Effector memory CD4-positive, alpha-beta T cell (primary cell): ENCODE measurements at regions not wholly inside any gene's neighbourhood (a gene's known extent, or its start where the extent isn't known, plus 50 kb on each side); places are given as distances from the start of the nearest gene placed in this dataset.

Experiments
- DNase-seq, 3 donors: peaks; one replicate each; pipeline ENCODE4 v3.0.0-alpha.2; 2020
- H3K27ac ChIP-seq: 2 replicates; pipeline ENCODE4 v1.7.0; 2013; ENCODE audit warnings: mild to moderate bottlenecking, low read length, moderate library complexity; ENCODE audit not compliant: insufficient read depth, poor library complexity, severe bottlenecking
- H3K27me3 ChIP-seq: replicated peaks from 2 replicates; pipeline ENCODE4 v1.7.0; 2013; ENCODE audit warnings: mild to moderate bottlenecking, low read length; ENCODE audit not compliant: insufficient read depth, control insufficient read depth, poor library complexity, severe bottlenecking
- H3K36me3 ChIP-seq: 2 replicates; pipeline ENCODE4 v1.7.0; 2013; ENCODE audit warnings: mild to moderate bottlenecking, low read length, moderate library complexity; ENCODE audit not compliant: control insufficient read depth, insufficient read depth
- H3K4me1 ChIP-seq: 2 replicates; pipeline ENCODE4 v1.7.0; 2013; ENCODE audit warnings: low read length, mild to moderate bottlenecking; ENCODE audit not compliant: control insufficient read depth, insufficient read depth, poor library complexity, severe bottlenecking
- H3K4me3 ChIP-seq: 2 replicates; pipeline ENCODE4 v1.7.0; 2013; ENCODE audit warnings: low read length, low read depth, mild to moderate bottlenecking; ENCODE audit not compliant: insufficient read depth, poor library complexity, severe bottlenecking
- H3K9me3 ChIP-seq: 2 replicates; pipeline ENCODE4 v1.7.0; 2013; ENCODE audit warnings: mild to moderate bottlenecking, low read length, moderate library complexity; ENCODE audit not compliant: control insufficient read depth

- no peaks in the 10 kb centered on the region for H3K9me3 ChIP-seq
Observed at GRCh38 chr18:51437280-51438271, 240.1 kb upstream of the MEX3C start.

GRCh38 chr18:51438797-51439350, 241.4 kb upstream of the MEX3C start:
- Histone ChIP-seq H3K4me1 (no peaks in the 10 kb centered on the region), H3K9me3 (no peaks in the 10 kb centered on the region), H3K27me3 (no peaks in the 10 kb centered on the region), H3K4me3 (no peak overlapping the region), H3K27ac (no peak overlapping the region), H3K36me3 (no peaks in the 10 kb centered on the region)
- DNase-seq, result no peak

More at GRCh38 chr18:51437280-51438271, 240.1 kb upstream of the MEX3C start:
- Histone ChIP-seq H3K27ac (no peak overlapping the region), H3K27me3 (no peaks in the 10 kb centered on the region), H3K4me3 (no peak overlapping the region), H3K36me3 (no peaks in the 10 kb centered on the region), H3K4me1 (no peaks in the 10 kb centered on the region)
- no peak for DNase-seq

- H3K4me3 ChIP-seq, result no peak overlapping the region
- H3K9me3 ChIP-seq, result no peaks in the 10 kb centered on the region
- no peak overlapping the region for H3K27ac ChIP-seq
- H3K4me1 ChIP-seq, result no peaks in the 10 kb centered on the region
- H3K27me3 ChIP-seq, result no peaks in the 10 kb centered on the region
- no peaks in the 10 kb centered on the region for H3K36me3 ChIP-seq
- no peak for DNase-seq
Observed at GRCh38 chr18:51442012-51442411, 244.5 kb upstream of the MEX3C start.

DNA sequence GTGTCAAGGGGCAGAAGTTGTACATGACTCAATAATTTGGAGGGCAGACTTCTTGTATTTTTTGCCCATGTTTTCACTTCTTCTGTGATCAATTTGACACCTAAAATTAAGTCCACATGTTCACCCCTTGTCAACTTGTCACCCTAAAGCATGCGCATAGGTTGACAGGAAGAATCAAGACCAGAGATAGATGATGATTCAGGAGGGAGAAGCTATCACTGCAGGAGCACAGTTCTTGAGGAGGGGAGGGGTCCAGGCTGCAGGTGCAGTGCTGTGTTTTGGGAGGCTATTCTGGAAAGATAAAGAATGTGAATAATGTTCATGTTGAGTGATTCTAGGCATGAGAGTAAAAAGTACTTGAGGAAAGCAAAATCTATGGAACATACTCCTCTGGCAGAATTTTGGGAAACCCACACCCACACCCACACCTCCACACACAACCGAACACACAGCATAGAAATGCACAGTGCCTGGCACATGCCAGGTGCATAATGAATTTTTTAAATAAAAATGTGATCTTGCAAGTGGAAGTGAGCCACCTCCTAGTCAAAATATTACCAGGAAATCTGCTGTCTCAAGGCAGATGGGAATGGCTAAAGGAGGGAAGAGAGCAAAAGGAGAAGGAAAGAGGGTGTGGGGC, 249.2 kb upstream of the MEX3C start:
- no peaks in the 10 kb centered on the region for H3K4me1 ChIP-seq
- H3K36me3 ChIP-seq, result no peaks in the 10 kb centered on the region
- no peaks in the 10 kb centered on the region for H3K9me3 ChIP-seq
- no peak for DNase-seq
- H3K4me3 ChIP-seq, result no peak overlapping the region
- H3K27me3 ChIP-seq, result no peaks in the 10 kb centered on the region
- H3K27ac ChIP-seq, result no peak overlapping the region

DNA sequence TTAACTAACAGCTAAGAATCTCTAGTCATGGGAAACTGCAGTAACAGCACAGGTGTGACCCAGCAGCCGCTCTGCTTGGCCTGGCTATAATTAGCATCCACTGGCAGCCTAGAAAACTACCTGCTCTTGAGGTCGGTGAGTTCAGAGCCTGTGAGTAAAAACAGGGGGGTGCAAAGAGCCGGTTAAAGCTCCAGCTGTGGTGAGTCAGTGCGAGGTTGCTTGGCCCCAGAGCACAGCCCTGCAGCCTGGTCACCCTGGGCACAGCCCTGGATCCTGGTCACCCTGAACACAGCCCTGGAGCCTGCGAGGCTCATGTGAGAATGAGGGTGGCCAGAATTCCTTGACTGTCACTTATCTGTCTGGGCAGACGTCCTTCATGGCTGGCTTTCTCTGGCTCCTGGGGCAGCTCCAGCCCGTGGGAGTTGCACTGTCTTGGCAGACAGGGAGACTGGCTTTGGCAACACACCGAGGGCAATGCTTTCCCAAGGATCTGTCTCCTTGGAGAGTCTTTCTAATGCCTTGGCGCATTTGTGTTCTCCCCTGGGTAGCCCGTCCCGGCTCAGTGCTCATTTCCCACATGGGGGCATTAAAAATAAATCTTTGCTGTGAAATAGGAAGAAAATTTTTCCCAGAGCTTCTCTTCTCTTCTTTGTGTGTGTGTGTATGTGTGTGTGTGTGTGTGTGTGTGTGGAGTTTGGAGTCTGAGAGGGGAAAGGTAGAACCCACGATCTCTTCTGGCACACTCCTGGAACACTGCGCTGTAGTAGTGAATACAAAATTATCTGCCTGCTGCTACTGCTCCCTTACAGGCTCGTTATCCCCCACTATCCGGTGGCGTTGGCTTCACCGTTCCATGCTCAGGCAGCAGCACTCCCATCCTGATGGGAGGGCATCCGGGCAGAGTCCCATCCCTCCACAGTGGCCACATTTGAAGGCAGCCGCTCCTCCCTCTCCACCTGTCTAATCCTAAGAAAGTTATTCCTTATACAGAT, 250.2 kb upstream of the MEX3C start:
- no peak for DNase-seq
- no peaks in the 10 kb centered on the region for H3K4me1 ChIP-seq
- no peak overlapping the region for H3K27ac ChIP-seq
- no peaks in the 10 kb centered on the region for H3K27me3 ChIP-seq
- no peak overlapping the region for H3K4me3 ChIP-seq
- H3K9me3 ChIP-seq, result no peaks in the 10 kb centered on the region
- H3K36me3 ChIP-seq, result no peaks in the 10 kb centered on the region

DNA sequence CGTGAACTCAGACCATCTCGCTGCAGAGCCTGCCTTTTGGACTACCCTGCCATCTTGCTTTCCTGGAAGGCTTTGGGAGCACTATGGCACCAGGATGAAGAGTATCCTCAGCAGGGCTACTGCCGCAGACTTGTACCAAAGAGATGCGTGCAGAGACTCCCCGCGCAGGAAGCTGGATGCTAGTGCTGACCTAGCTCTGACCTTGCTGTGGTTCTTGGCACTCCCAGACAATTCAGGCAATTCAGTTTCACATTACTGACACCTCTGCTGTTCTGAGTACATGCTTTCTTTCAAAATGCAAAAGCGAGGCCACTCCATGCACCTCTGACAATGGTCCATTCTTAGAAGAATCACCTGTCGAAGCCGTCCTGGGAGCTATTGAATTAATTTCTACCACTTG, 251.5 kb upstream of the MEX3C start:
- Histone ChIP-seq H3K36me3 (no peaks in the 10 kb centered on the region), H3K27ac (no peak overlapping the region), H3K27me3 (no peaks in the 10 kb centered on the region), H3K4me3 (no peak overlapping the region), H3K9me3 (no peaks in the 10 kb centered on the region), H3K4me1 (no peaks in the 10 kb centered on the region)
- DNase-seq, result no peak

DNA sequence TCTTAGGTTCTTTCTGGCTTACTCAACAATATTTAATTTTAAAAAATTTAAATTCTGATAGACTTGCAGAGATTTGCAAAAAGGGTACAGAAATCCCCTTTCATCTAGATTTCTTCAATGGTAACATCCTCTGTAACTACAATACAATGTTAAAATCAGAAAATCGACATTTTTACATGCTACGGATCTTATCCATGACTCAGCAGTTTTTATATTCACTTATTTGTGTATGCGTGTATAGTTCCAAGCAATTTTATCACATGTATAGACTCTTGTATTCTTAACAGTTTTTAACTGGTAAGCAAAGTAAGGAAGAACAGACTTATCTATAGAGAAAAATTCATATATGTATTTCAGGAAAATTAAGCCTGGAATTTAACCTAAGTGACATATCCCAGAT, 256.1 kb upstream of the MEX3C start:
- no peak overlapping the region for H3K4me3 ChIP-seq
- H3K9me3 ChIP-seq, result no peaks in the 10 kb centered on the region
- H3K4me1 ChIP-seq, result no peaks in the 10 kb centered on the region
- H3K36me3 ChIP-seq, result no peaks in the 10 kb centered on the region
- no peak for DNase-seq
- H3K27me3 ChIP-seq, result no peaks in the 10 kb centered on the region
- H3K27ac ChIP-seq, result no peak overlapping the region

DNA sequence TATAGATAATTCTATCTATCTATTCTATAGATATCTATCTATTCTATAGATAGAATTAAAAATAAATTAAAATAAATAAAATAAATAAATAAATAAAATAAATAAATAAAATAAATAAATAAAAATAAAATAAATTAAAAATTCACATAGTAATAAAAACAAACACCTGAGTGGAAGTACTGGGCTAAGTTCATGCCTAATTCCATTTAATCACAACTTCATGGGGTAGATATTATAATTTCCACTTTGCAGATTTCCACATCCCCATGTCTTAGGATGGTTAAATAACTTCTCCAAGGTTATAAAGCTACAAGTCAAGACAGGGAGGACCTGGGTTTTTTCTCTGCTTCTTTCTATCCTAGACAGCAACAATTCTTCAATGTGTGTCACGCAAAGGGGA, 261.4 kb upstream of the MEX3C start:
- Histone ChIP-seq H3K36me3 (no peaks in the 10 kb centered on the region), H3K9me3 (no peaks in the 10 kb centered on the region), H3K4me1 (no peaks in the 10 kb centered on the region), H3K4me3 (no peak overlapping the region), H3K27ac (no peak overlapping the region), H3K27me3 (no peaks in the 10 kb centered on the region)
- DNase-seq, result no peak

DNA sequence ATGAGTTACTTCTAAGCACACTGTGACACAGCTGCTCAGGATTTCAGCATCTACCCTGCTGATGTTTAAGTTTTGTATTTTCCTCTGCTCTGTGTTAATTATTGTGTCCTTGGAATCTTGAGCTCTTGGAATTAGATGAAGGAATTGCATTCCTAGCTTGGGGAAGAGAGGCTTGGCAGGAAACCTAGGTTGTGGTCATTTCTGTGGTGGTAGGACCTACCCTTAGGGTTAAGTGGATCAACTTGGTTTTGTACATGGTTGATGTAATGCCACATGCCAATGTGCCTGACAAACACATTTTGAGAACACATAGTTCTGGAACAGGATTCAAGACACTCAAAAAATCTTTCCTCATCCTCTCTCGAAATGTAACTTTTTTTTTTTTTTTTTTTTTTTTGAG, 264.5 kb upstream of the MEX3C start:
- Histone ChIP-seq H3K27ac (no peak overlapping the region), H3K4me3 (no peak overlapping the region), H3K36me3 (no peaks in the 10 kb centered on the region), H3K4me1 (no peaks in the 10 kb centered on the region), H3K9me3 (no peaks in the 10 kb centered on the region), H3K27me3 (no peaks in the 10 kb centered on the region)
- no peak for DNase-seq
